ENCODE measurements at regions not wholly inside any gene's neighbourhood (a gene's known extent, or its start where the extent isn't known, plus 50 kb on each side); places are given as distances from the start of the nearest gene placed in this dataset.

GRCh38 chr2:104708967-104709366, 144.9 kb upstream of the POU3F3 start:
- Histone ChIP-seq H3K36me3 (no peaks in the 10 kb centered on the region), H3K27me3 (no peaks in the 10 kb centered on the region), H3K27ac (no peak overlapping the region), H3K4me3 (no peak overlapping the region), H3K4me1 (no peaks in the 10 kb centered on the region), H3K9me3 (no peaks in the 10 kb centered on the region)
- WGBS, result 84% methylated on average over 3 of the region's 3 CpGs
- TF ChIP-seq POLR2AphosphoS5 (IDR thresholded peaks at IDR 0.05), result no peak
- TF ChIP-seq EP300 (IDR thresholded peaks at IDR 0.05), result no peak
- TF ChIP-seq POLR2A (IDR thresholded peaks at IDR 0.05), result no peak
- TF ChIP-seq CTCF (IDR thresholded peaks at IDR 0.05), result no peak
- DNase-seq (ENCODE audit: low spot score in 2 of 2), result no peak

GRCh38 chr2:104716061-104716460, 137.9 kb upstream of the POU3F3 start:
- DNase-seq (ENCODE audit: low spot score in 2 of 2), result no peak
- no peaks in the 10 kb centered on the region for H3K36me3 ChIP-seq
- H3K4me3 ChIP-seq, result no peak overlapping the region
- H3K27me3 ChIP-seq, result no peaks in the 10 kb centered on the region
- TF ChIP-seq POLR2A (IDR thresholded peaks at IDR 0.05), result no peak
- no peak for TF ChIP-seq CTCF (IDR thresholded peaks at IDR 0.05)
- no peak for TF ChIP-seq POLR2AphosphoS5 (IDR thresholded peaks at IDR 0.05)
- TF ChIP-seq EP300 (IDR thresholded peaks at IDR 0.05), result no peak
- no peak overlapping the region for H3K27ac ChIP-seq
- no peaks in the 10 kb centered on the region for H3K4me1 ChIP-seq
- H3K9me3 ChIP-seq, result no peaks in the 10 kb centered on the region
- WGBS, result 79% methylated on average over 4 of the region's 4 CpGs

- peak in 1 of 2 donors; percentile 16 for TF ChIP-seq CTCF (IDR thresholded peaks at IDR 0.05)
- TF ChIP-seq EP300 (IDR thresholded peaks at IDR 0.05), result no peak
- Histone ChIP-seq H3K4me3 (no peak overlapping the region), H3K27me3 (no peaks in the 10 kb centered on the region), H3K9me3 (peaks cover 7% of the 10 kb centered on the region), H3K27ac (no peak overlapping the region), H3K4me1 (no peaks in the 10 kb centered on the region), H3K36me3 (no peaks in the 10 kb centered on the region)
- no peak for DNase-seq (ENCODE audit: low spot score in 2 of 2)
- WGBS, result 68% methylated on average over 6 of the region's 6 CpGs
Observed at GRCh38 chr2:104733226-104733943, 120.5 kb upstream of the POU3F3 start.

GRCh38 chr2:104734937-104735586, 118.9 kb upstream of the POU3F3 start:
- TF ChIP-seq POLR2A (IDR thresholded peaks at IDR 0.05) (no peak), CTCF (IDR thresholded peaks at IDR 0.05) (no peak), EP300 (IDR thresholded peaks at IDR 0.05) (no peak), POLR2AphosphoS5 (IDR thresholded peaks at IDR 0.05) (no peak)
- whole genome bisulfite sequencing, result 52% methylated on average over 6 of the region's 6 CpGs
- no peak for DNase-seq (ENCODE audit: low spot score in 2 of 2)

GRCh38 chr2:104736026-104736425, 117.9 kb upstream of the POU3F3 start:
- no peaks in the 10 kb centered on the region for H3K27me3 ChIP-seq
- no peak for DNase-seq (ENCODE audit: low spot score in 2 of 2)
- H3K4me1 ChIP-seq, result no peaks in the 10 kb centered on the region
- no peak for TF ChIP-seq POLR2A (IDR thresholded peaks at IDR 0.05)
- WGBS, result 92% methylated on average over 7 of the region's 7 CpGs
- H3K36me3 ChIP-seq, result no peaks in the 10 kb centered on the region
- H3K27ac ChIP-seq, result no peak overlapping the region
- H3K4me3 ChIP-seq, result no peak overlapping the region
- peaks cover 3% of the 10 kb centered on the region for H3K9me3 ChIP-seq

More at GRCh38 chr2:104734937-104735586, 118.9 kb upstream of the POU3F3 start:
- no peak overlapping the region for H3K4me3 ChIP-seq
- H3K27ac ChIP-seq, result no peak overlapping the region
- no peaks in the 10 kb centered on the region for H3K27me3 ChIP-seq
- no peaks in the 10 kb centered on the region for H3K36me3 ChIP-seq
- H3K9me3 ChIP-seq, result peaks cover 7% of the 10 kb centered on the region
- H3K4me1 ChIP-seq, result no peaks in the 10 kb centered on the region
